HG03354 (cell line): ENCODE measurements at regions not wholly inside any gene's neighbourhood (a gene's known extent, or its start where the extent isn't known, plus 50 kb on each side); places are given as distances from the start of the nearest gene placed in this dataset.
"Not testable (repeated sequence)": the region's sequence is repeated elsewhere in the genome, so short reads cannot be mapped to it uniquely, and the experiment has no call there.

Source experiments
- ATAC-seq: cut with Tn5 transposase; IDR thresholded peaks from one replicate; pipeline ENCODE4 v1.9.1; 2021; ENCODE audit warnings: mild to moderate bottlenecking; ENCODE audit not compliant: unreplicated experiment, poor library complexity, severe bottlenecking

- ATAC-seq = not testable (repeated sequence)
Measured at GRCh38 chr7:21344900-21345299, 83.0 kb upstream of the SP4 start.

- ATAC-seq = no peak
Measured at GRCh38 chr7:21345361-21345760, 82.5 kb upstream of the SP4 start.

GRCh38 chr7:21346297-21346696 lies 81.6 kb upstream of the SP4 start:
- no peak for ATAC-seq

- peak; percentile 84 for ATAC-seq
Measured at GRCh38 chr7:21352540-21353387, 75.1 kb upstream of the SP4 start.

- no peak for ATAC-seq
Measured at GRCh38 chr7:21353388-21353780, 74.5 kb upstream of the SP4 start.

- ATAC-seq = no peak
Measured at GRCh38 chr7:21354284-21354683, 73.6 kb upstream of the SP4 start.

GRCh38 chr7:21355406-21355874 lies 72.4 kb upstream of the SP4 start:
- peak; percentile 88 for ATAC-seq

GRCh38 chr7:21356616-21357015 lies 71.3 kb upstream of the SP4 start:
- no peak for ATAC-seq

GRCh38 chr7:21357151-21358097 lies 70.5 kb upstream of the SP4 start:
- no peak for ATAC-seq

- no peak for ATAC-seq
Measured at GRCh38 chr7:21358648-21359047, 69.2 kb upstream of the SP4 start.

GRCh38 chr7:21359163-21359562 lies 68.7 kb upstream of the SP4 start:
- no peak for ATAC-seq

- ATAC-seq = no peak
Measured at GRCh38 chr7:21361413-21362125, 66.3 kb upstream of the SP4 start.

- ATAC-seq = peak; percentile 66
Measured at GRCh38 chr7:21364801-21365271, 63.0 kb upstream of the SP4 start.

- no peak for ATAC-seq
Measured at GRCh38 chr7:21365866-21366624, 61.8 kb upstream of the SP4 start.

GRCh38 chr7:21367081-21367480 lies 60.8 kb upstream of the SP4 start:
- ATAC-seq = no peak

GRCh38 chr7:21367537-21367936 lies 60.3 kb upstream of the SP4 start:
- no peak for ATAC-seq

GRCh38 chr7:21368317-21368716 lies 59.6 kb upstream of the SP4 start:
- ATAC-seq = no peak

- ATAC-seq = no peak
Measured at GRCh38 chr7:21370283-21370982, 57.5 kb upstream of the SP4 start.

GRCh38 chr7:21371360-21371759 lies 56.5 kb upstream of the SP4 start:
- no peak for ATAC-seq
